ENCODE measurements at regions not wholly inside any gene's neighbourhood (a gene's known extent, or its start where the extent isn't known, plus 50 kb on each side); places are given as distances from the start of the nearest gene placed in this dataset.

GRCh38 chr10:27413831-27414348, 90.2 kb upstream of the RAB18 start:
- H3K4me3 ChIP-seq (ENCODE audit: low read depth, low read length), result no peak overlapping the region
- TF ChIP-seq CTCF (conservative IDR thresholded peaks at IDR 0.05; ENCODE audit: low read depth, low read length), result no peak
- DNase-seq (ENCODE audit: low read depth), result no peak

- H3K4me3 ChIP-seq (ENCODE audit: low read depth, low read length), result no peak overlapping the region
- no peak for DNase-seq (ENCODE audit: low read depth)
- no peak for TF ChIP-seq CTCF (conservative IDR thresholded peaks at IDR 0.05; ENCODE audit: low read depth, low read length)
Measured at GRCh38 chr10:27413387-27413786, 90.7 kb upstream of the RAB18 start.

- no peak overlapping the region for H3K4me3 ChIP-seq (ENCODE audit: low read depth, low read length)
- no peak for TF ChIP-seq CTCF (conservative IDR thresholded peaks at IDR 0.05; ENCODE audit: low read depth, low read length)
- no peak for DNase-seq (ENCODE audit: low read depth)
Measured at GRCh38 chr10:27410153-27410552, 94.0 kb upstream of the RAB18 start.

GRCh38 chr10:27407271-27407670, 96.8 kb upstream of the RAB18 start:
- no peak for TF ChIP-seq CTCF (conservative IDR thresholded peaks at IDR 0.05; ENCODE audit: low read depth, low read length)
- no peak for DNase-seq (ENCODE audit: low read depth)

GRCh38 chr10:27399871-27400270, 104.2 kb upstream of the RAB18 start:
- no peak overlapping the region for H3K4me3 ChIP-seq (ENCODE audit: low read depth, low read length)
- DNase-seq (ENCODE audit: low read depth), result no peak
- TF ChIP-seq CTCF (conservative IDR thresholded peaks at IDR 0.05; ENCODE audit: low read depth, low read length), result no peak

More at GRCh38 chr10:27407271-27407670, 96.8 kb upstream of the RAB18 start:
- H3K4me3 ChIP-seq (ENCODE audit: low read depth, low read length), result no peak overlapping the region

- no peak for DNase-seq (ENCODE audit: low read depth)
- no peak for TF ChIP-seq CTCF (conservative IDR thresholded peaks at IDR 0.05; ENCODE audit: low read depth, low read length)
- no peak overlapping the region for H3K4me3 ChIP-seq (ENCODE audit: low read depth, low read length)
Measured at GRCh38 chr10:27393961-27394360, 110.1 kb upstream of the RAB18 start.

- TF ChIP-seq CTCF (conservative IDR thresholded peaks at IDR 0.05; ENCODE audit: low read depth, low read length), result no peak
- no peak for DNase-seq (ENCODE audit: low read depth)
- H3K4me3 ChIP-seq (ENCODE audit: low read depth, low read length), result no peak overlapping the region
Measured at GRCh38 chr10:27392606-27393005, 111.5 kb upstream of the RAB18 start.
